HG03571 (cell line): ENCODE measurements at regions not wholly inside any gene's neighbourhood (a gene's known extent, or its start where the extent isn't known, plus 50 kb on each side); places are given as distances from the start of the nearest gene placed in this dataset.

ENCODE experiments used
- ATAC-seq: cut with Tn5 transposase; IDR thresholded peaks from one replicate; pipeline ENCODE4 v1.9.1; 2021; ENCODE audit not compliant: unreplicated experiment

DNA sequence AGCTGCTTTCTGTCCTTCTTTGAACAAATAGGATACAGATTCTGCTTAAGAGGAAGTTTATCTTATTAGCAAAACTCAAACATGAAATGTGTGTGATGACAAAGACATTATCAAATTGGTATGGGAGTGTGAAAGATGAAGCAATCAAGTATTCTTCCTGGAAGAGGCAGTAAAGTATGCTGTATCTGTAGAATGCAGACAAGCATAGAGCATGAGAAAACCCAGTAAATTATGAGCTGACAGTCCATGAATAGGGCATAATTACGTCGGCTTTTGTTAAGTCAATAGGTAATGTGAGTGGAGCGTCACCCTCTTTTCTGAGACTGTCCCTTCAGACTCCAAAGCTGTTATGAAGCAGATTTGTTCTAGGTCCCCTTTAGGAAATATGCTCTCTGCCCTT lies 458.6 kb upstream of the NWD2 start:
- ATAC-seq, result no peak

DNA sequence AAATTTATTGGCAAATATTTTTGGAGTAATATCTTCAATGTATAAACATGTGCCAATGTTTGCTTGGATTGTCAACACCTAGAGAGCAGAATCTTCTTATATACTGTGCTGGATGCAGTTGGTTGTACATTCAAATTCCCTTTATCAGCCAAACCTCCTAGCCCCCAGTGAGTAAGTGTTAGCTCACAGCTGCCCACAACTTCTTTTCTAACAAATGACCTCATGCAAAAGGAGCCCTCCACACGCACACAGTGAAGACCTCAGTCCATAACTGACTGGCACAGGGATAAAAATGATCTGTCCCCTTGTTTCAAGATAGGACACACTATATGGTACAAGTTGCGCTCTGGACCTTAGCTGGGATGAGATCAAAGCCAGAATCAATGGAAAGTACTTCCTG lies 458.0 kb upstream of the NWD2 start:
- ATAC-seq, result no peak

GRCh38 chr4:36794716-36795115 lies 449.8 kb upstream of the NWD2 start:
- ATAC-seq, result no peak

- ATAC-seq, result no peak
Observed at GRCh38 chr4:36812149-36812548, 432.4 kb upstream of the NWD2 start.

GRCh38 chr4:36815536-36815935 lies 429.0 kb upstream of the NWD2 start:
- ATAC-seq, result no peak

- ATAC-seq, result no peak
Observed at GRCh38 chr4:36823199-36823967, 421.2 kb upstream of the NWD2 start.

- ATAC-seq, result no peak
Observed at GRCh38 chr4:36824682-36825081, 419.9 kb upstream of the NWD2 start.

DNA sequence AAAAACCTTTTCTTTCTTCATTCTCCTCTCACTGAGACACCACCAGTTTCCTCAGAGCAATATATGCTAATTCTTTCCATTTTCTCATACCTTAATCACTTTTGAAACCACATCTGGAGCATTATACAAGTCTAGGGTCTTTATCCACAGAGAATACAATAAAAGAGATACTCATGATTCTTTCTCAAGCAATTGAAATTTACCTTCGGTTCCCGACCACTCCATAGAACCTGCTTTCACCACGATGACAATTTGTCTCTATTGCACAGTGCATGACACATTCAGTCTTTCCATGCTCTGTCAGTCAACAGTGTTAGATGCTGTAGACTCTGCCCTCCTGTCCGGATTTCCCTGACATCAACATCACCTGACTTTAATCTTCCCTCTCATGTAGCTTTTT lies 409.3 kb upstream of the NWD2 start:
- ATAC-seq, result no peak

DNA sequence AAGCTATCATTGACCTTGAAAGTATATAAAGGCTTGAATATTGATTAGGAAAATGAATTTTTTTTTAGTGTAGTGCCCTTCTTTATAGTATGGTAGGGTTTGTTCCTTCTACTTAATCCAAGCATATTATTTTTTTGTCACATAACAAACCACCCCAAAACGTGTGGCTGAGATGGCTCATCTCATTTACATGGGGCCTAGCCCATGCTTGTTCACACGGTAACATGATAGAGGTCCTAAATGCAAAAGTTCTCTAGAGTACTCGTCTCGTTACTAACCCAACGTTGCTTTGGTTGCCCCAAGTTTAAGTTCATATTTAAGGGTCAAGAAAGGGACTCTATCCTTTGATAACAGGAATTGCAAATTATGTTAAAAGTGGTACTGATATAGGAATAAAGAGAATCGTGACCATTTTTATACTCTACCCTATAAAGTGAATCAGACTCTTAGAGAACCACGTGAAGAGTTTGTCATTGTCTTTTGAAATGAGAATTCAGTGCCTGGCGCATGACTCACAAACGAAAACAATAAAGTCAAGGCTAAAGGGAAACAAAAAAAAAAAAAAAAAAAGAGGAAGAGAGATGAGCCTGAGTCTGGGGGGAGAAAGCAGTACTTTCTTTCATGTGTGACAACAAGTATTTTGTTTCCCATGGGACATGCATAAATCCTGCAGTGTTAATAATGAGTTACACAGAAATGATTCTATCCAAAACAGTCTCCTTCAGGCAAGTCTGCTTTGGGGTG lies 402.8 kb upstream of the NWD2 start:
- ATAC-seq, result peak; percentile 57

DNA sequence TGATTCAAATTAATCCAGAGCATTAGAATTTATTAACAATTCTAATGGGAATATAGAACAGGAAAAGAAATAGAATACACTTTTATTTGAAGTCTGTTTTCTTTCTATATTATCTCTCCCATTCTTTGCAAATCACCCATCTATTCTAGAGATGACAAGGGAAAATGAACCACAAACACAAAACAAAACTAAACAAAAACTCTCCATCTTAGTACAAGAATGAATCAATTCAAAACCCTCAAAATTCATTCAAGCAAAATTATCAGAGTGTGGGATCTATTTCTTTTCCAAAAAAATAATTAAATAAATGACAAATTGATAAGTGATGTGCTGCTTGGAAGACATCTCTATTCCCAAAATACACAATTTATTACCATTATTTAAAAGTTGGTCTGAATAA lies 400.1 kb upstream of the NWD2 start:
- no peak for ATAC-seq

DNA sequence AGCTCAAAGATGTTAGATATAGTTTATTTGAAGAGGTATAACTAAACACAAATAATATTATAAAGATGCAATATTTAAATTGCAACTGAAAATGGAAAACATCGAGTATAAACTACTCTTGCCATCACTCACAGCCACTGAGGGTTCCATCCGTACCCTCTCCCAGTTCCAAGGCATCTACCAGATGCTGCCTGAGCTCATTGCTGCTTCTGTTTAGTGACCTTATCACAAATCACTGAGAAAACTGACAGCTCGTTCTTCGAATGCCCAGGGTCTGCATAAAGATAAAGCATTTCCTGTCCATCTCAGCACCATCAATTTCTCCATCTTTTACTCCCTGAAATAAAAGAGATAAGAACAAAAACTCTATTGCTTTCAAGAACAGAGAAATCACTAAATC lies 391.7 kb upstream of the NWD2 start:
- no peak for ATAC-seq

GRCh38 chr4:36854554-36854953 lies 390.0 kb upstream of the NWD2 start:
- no peak for ATAC-seq

GRCh38 chr4:36863601-36864000 lies 380.9 kb upstream of the NWD2 start:
- ATAC-seq, result no peak

- ATAC-seq, result no peak
Observed at GRCh38 chr4:36870121-36870520, 374.4 kb upstream of the NWD2 start.

DNA sequence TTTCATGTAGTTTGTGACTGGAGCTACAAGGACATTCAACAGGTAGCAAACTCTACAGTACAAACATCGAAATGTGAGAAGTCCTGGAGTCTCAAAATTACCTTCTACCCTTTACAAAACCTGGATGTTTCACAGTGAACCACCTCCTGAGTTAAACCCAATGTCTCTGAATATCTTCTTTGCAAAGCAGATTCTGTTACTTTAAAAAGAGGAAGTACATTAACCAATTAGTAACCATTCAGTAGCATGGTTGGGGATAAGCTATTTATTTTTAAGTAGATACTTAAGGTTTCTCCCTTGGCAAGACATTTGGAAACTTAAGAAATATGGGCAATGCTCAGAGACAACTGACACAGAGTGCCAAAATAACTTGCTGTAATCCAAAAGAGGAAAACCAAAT lies 371.9 kb upstream of the NWD2 start:
- no peak for ATAC-seq

- ATAC-seq, result no peak
Observed at GRCh38 chr4:36884151-36884550, 360.4 kb upstream of the NWD2 start.

GRCh38 chr4:36891971-36892370 lies 352.6 kb upstream of the NWD2 start:
- no peak for ATAC-seq

DNA sequence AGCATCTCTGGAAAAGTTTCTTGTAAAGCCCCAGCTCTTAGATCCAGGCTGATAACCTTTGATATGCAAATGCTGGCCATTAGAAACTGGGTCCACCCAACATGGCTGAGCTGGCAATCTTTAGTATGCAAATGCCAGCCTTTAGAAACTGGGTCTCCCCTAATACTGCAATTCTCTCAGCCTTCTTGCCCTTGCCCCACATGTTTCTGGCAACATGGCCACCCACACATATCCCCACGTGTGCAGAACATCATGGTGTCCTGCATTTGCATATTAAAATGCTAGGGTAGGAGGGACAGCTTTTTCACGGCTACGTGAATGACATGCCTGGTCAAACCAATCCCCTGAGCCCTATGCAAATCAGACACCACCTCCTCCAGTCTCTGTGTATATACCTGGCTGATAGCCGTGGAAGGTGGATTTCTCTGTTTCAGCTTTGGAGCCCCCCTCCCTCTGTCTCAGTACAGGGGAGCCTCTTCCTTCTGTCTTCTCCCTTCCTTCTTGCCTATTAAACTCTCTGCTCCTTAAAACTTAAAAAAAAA lies 344.0 kb upstream of the NWD2 start:
- ATAC-seq, result no peak

DNA sequence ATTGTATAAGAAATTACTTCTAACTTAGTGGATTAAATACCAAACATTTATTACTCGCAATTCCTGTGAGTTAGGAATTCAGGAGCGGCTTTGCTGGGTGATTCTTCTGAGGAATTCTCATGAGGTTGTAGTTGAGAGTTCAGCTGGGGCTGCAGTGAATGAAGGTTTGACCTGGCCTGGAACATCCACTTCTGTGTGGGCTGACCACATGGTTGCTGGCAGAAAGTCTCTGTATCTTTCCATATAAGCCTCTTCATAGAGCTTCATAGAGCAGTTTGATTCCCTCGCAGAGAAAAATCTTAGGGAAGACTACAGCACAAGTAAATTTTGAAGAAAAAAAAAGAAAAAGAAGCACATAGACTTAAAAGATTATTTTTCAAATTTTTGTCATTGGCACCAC lies 339.7 kb upstream of the NWD2 start:
- no peak for ATAC-seq

GRCh38 chr4:36914106-36914505 lies 330.4 kb upstream of the NWD2 start:
- ATAC-seq, result no peak

DNA sequence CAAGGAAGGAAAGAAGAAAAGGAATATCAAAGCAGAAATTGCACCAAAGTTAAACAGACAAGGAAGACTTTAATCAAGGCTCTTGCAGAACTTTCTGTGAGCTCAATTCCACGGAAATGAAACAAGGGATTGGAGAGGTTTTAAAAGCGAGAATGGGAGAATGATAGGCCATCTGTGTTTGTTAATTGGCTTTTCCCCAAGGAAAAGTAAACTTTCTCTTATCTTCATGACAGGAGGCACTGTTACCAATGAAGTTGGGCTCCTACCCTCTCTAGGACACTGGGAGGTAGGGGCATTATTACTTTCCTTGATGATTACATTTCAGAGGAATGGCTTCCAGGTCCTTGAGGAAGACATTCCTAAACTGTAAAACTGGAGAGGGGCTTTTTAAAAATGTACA lies 328.8 kb upstream of the NWD2 start:
- ATAC-seq, result no peak

DNA sequence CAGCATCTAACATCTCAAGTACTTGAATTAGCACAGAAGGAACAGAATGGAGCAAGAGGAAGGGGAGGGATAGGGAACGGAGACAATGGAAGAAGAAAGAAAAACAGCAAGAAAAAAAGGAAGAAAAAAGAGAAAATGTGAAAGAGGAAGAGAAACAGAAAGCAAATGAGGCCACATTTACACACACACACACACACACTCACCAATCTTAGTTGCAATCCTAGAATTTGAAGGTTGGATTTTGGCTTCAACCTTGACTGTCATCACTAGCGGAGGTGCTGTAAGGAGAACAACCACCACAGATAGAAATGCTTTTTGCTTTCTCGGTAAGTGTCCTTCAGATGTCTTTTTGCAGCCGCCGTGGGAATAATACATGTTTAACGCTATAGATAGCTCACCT lies 327.1 kb upstream of the NWD2 start:
- ATAC-seq, result no peak
